22Rv1 (cell line): ENCODE measurements at regions not wholly inside any gene's neighbourhood (a gene's known extent, or its start where the extent isn't known, plus 50 kb on each side); places are given as distances from the start of the nearest gene placed in this dataset.

Source experiments
- CTCF ChIP-seq: fragments of 450-650 bp; IDR thresholded peaks from 2 replicates; pipeline ENCODE4 v1.5.1; 2017; ENCODE audit warnings: mild to moderate bottlenecking
- ZFX ChIP-seq: fragments of 450-650 bp; IDR thresholded peaks from 2 replicates; pipeline ENCODE4 v1.6.1; 2017; ENCODE audit warnings: antibody characterized with exemption, borderline replicate concordance

DNA sequence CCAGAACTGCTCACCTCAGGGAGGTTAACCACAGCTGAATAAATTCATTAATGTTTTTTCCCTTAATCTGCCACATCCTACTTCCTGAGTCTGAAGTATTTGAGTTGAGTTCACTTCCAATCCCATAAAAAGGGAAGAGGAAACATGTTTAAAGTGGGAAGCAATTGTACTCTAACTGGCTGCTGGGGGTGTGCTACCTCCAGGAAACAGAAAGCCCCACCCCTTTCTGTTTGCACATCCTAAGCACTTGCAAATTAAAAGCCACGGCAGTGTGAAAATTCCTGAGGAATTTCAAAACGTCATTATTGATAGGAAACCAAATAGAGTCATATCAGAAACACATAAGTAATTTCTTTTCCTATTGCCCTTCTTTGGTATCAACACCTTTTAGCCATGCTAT, 307.0 kb upstream of the NR5A2 start:
- no peak for TF ChIP-seq CTCF
- TF ChIP-seq ZFX, result no peak
